Hepatic stellate cell (primary cell): ENCODE measurements at regions not wholly inside any gene's neighbourhood (a gene's known extent, or its start where the extent isn't known, plus 50 kb on each side); places are given as distances from the start of the nearest gene placed in this dataset.
"Not testable (repeated sequence)": the region's sequence is repeated elsewhere in the genome, so short reads cannot be mapped to it uniquely, and the experiment has no call there.

Source experiments
- DNase-seq: peaks from one replicate; pipeline ENCODE4 v3.0.0; 2011; ENCODE audit warnings: low spot score

GRCh38 chr6:21918666-21919065 lies 325.1 kb downstream of the SOX4 start:
- DNase-seq: no peak

GRCh38 chr6:21922086-21922485 lies 328.5 kb downstream of the SOX4 start:
- DNase-seq: peak; percentile 11

GRCh38 chr6:21924002-21924401 lies 330.5 kb downstream of the SOX4 start:
- DNase-seq: no peak

- DNase-seq: no peak
Measured at GRCh38 chr6:21928827-21929226, 335.3 kb downstream of the SOX4 start.

- DNase-seq: no peak
Measured at GRCh38 chr6:21931641-21932335, 338.2 kb downstream of the SOX4 start.

GRCh38 chr6:21933351-21933750 lies 339.8 kb downstream of the SOX4 start:
- no peak for DNase-seq

- no peak for DNase-seq
Measured at GRCh38 chr6:21935142-21935541, 341.6 kb downstream of the SOX4 start.

- peak; percentile 10 for DNase-seq
Measured at GRCh38 chr6:21935561-21936028, 342.0 kb downstream of the SOX4 start.

GRCh38 chr6:21937466-21937865 lies 343.9 kb downstream of the SOX4 start:
- no peak for DNase-seq

GRCh38 chr6:21939066-21939465 lies 345.5 kb downstream of the SOX4 start:
- not testable (repeated sequence) for DNase-seq

- no peak for DNase-seq
Measured at GRCh38 chr6:21941926-21942325, 348.4 kb downstream of the SOX4 start.

GRCh38 chr6:21942897-21943296 lies 349.3 kb downstream of the SOX4 start:
- DNase-seq: no peak

- peak; percentile 88 for DNase-seq
Measured at GRCh38 chr6:21946298-21946783, 350.5 kb downstream of the PRL start.

GRCh38 chr6:21947227-21947626 lies 349.6 kb downstream of the PRL start:
- not testable (repeated sequence) for DNase-seq

- peak; percentile 18 for DNase-seq
Measured at GRCh38 chr6:21947731-21948386, 349.0 kb downstream of the PRL start.

GRCh38 chr6:21949211-21949801 lies 347.5 kb downstream of the PRL start:
- no peak for DNase-seq

- no peak for DNase-seq
Measured at GRCh38 chr6:21952367-21952766, 344.5 kb downstream of the PRL start.

GRCh38 chr6:21953831-21954801 lies 342.7 kb downstream of the PRL start:
- peak; percentile 31 for DNase-seq

GRCh38 chr6:21955053-21955595 lies 341.7 kb downstream of the PRL start:
- DNase-seq: no peak

- no peak for DNase-seq
Measured at GRCh38 chr6:21955951-21956350, 340.9 kb downstream of the PRL start.

GRCh38 chr6:21958428-21958827 lies 338.4 kb downstream of the PRL start:
- no peak for DNase-seq

- no peak for DNase-seq
Measured at GRCh38 chr6:21961226-21961625, 335.6 kb downstream of the PRL start.
